HG03196 (cell line): ENCODE measurements at regions not wholly inside any gene's neighbourhood (a gene's known extent, or its start where the extent isn't known, plus 50 kb on each side); places are given as distances from the start of the nearest gene placed in this dataset.
"Not testable (repeated sequence)": the region's sequence is repeated elsewhere in the genome, so short reads cannot be mapped to it uniquely, and the experiment has no call there.

ENCODE experiments used
- ATAC-seq: cut with Tn5 transposase; IDR thresholded peaks from one replicate; pipeline ENCODE4 v1.9.1; 2021; ENCODE audit not compliant: unreplicated experiment

GRCh38 chr16:59920054-59920453 lies 1185.9 kb upstream of the GOT2 start:
- no peak for ATAC-seq

DNA sequence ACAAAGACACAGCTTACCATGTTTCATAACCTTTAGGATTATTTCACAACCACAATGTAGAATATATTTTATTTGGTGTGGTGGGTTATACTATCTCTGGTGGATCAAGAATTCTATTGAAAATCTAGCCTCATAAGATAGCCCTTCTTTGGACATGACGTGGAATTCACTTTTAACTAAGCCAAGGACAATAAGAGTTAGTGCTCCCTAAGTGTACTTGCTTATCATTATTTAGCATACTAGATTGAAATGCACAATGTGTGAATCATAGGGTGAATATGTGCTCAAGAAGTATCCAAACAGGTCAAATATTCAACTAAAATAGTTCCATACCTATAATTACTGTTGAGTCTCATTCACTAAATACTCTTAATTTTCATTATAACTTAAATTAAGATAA lies 1179.5 kb upstream of the GOT2 start:
- ATAC-seq = no peak

GRCh38 chr16:59909262-59909661 lies 1175.1 kb upstream of the GOT2 start:
- no peak for ATAC-seq

GRCh38 chr16:59907611-59908010 lies 1173.5 kb upstream of the GOT2 start:
- ATAC-seq = no peak

DNA sequence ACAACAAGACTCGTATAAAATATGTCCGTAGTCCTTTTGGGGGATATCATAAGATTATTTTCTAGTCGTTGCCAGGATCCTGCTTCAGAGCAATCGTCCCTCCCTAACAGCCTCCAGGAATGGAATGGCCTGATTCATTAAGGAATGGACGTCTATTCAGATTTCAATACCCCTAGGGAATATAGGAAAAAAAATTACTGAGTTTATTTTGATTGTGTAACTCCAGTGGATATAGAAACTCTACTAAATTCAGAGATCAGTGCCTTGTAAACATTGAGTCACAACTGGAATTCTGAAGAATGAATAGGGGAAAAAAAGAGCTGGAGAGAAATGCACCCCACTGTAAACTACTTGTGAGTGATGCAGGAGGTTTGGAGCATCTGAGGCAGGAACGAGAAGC lies 1171.5 kb upstream of the GOT2 start:
- no peak for ATAC-seq

GRCh38 chr16:59905131-59905530 lies 1171.0 kb upstream of the GOT2 start:
- ATAC-seq = no peak

DNA sequence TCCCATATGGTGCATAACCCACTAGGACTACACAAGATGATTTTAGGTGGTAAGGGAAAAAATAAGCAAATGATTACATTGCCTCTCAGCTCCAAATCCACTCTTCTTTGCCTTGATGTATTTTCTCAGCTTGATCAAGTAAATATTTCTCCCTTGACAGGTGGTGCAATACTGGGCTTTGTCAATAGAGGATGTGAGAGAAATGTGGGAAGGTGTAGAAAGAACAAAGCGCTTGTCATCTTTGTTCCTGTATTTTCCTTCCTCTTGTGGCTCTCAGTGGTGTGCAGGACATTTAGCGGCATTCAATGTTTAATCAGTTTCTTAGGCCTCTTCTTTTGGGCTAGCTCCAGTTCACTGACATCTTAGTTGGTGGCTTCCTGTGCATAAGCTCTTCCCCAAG lies 1165.8 kb upstream of the GOT2 start:
- no peak for ATAC-seq

DNA sequence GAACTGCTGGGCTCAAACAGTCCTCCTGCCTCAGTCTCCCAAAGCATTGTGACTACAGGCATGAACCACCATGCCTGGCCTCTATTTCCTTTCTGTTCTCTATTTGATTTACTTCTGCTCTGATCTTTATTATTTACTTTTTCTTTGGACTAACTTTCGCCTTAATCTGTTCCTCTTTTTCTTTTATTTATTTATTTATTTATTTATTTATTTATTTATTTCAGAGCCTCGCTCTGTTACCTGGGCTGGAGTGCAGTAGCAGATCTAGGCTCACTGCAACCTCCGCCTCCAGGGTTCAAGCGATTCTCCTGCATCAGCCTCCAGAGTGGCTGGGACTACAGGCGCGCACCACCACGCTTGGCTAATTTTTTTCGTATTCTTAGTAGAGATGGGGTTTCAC lies 1158.3 kb upstream of the GOT2 start:
- no peak for ATAC-seq

- no peak for ATAC-seq
These were observed 1153.7 kb upstream of the GOT2 start for GRCh38 chr16:59887856-59888255.

DNA sequence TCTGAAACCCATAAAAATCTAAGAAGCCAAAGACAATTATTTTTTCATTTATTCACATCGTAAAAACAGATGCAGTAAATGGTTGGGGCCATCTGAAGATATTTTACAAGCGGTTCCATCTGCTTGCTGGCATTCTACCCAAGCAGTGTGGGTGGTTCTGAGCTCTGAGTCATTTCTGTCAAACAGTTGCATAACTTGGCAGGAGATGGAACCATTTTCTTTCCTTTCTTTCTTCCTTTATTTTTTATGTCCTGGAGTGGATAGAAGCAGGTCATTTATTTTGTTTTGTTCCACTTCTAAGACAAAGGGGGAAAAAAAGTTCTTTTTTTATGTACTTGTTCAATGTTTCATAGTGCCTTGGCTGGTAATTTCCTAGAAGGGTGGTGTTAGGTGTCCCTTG lies 1151.9 kb upstream of the GOT2 start:
- ATAC-seq = no peak

DNA sequence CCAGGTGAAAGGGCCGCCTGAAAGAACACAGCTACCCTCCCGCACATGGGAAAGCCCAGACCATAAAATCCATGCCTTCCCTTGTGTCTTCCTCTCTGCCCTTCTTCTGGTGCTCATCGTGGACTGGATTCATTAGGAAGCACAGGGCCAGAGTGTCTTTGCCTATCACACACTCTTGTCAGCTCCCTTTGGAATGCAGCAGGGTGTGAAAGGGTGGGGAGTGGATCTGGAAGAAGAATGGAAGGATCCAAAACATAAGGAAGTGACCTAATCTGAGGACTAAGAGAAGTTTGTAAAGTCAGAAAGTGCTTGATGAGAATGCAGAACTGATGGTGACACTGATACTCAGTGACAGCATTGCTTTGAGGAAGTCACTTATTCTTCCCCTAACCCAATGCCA lies 1147.3 kb upstream of the GOT2 start:
- ATAC-seq = no peak

GRCh38 chr16:59880611-59881010 lies 1146.5 kb upstream of the GOT2 start:
- no peak for ATAC-seq

DNA sequence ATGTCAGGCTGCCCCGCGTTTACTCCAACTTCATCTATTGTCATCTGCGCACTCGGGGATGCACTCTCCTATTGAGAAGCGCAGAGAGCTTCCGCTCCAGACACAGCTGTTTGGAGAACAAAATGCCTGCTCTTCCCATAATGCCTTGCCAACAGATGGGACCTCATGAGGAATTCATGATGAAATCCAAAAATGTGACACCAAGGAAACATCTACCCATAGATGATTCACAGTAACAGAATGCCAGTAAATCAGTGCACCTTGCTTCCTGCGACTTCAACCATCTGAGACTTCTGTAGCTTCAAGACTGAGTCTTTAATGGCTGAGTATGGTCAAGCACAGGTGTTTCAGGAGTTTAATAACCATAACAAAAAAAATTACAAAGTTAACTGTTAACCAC lies 1144.9 kb upstream of the GOT2 start:
- no peak for ATAC-seq

- ATAC-seq = no peak
These were observed 1144.4 kb upstream of the GOT2 start for GRCh38 chr16:59878479-59878878.

DNA sequence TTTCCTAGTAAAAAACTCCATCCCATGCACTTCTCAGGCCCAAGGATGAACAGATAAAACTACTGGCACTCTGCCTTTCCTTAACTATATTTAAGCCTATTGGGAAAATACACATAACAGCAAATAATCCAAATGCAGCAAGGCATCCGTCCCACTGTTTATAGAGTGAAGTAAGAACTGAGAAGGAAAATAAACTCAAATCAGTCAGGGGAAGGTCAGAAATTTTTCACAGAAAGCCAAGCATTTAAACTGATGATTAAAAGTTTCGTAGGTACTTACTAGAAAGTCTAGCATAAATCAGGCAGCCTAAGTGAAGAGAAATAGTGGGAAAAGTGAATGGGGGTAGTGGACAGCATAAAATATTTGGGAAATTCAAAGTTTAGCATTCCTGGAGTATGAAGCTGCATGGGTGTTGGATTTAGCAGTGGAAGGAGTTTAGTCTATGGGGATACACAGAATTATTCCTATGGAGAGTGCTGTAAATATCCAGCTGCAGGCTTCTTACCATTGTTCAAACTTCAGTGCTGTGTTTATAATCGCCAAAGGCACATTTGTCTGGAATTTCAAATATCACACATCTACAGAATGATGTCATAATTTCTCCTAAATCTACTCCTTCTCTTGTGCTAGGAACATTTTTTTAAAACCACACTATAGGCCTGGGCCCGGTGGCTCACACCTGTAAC lies 1131.0 kb upstream of the GOT2 start:
- ATAC-seq = no peak

DNA sequence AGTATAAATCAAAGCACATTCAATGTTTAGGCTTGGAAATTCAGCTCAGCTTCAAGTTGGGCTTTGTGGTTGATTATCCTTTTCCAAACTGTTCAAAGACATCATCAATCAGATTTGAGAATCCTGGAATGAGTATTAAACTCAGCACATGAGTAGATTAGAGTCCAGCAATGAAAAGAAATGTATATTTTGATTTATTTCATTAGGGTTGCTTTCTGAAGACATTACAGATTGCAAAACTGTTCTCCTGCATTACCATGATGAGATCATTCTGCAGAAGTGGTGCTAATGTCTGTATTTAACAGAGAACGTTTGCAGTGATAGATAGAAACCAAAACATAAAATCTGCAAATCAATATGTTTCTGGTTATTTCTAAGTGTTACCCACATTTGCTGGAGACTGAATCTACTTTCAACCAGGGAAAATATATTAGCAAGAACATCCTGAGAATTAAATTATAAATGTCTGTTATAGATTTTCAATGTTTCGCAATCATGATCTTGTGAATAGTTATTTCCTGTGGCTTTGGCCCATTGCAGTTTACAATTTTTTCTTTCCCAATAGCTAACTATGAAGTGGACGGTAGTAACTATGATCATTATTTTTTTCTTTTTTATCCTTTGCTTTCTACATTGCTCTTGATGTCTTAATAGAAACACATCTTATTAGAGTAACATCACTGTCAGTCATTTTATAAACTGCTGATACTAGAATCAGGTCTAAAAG lies 1125.7 kb upstream of the GOT2 start:
- no peak for ATAC-seq

- no peak for ATAC-seq
These were observed 1120.8 kb upstream of the GOT2 start for GRCh38 chr16:59854846-59855439.

DNA sequence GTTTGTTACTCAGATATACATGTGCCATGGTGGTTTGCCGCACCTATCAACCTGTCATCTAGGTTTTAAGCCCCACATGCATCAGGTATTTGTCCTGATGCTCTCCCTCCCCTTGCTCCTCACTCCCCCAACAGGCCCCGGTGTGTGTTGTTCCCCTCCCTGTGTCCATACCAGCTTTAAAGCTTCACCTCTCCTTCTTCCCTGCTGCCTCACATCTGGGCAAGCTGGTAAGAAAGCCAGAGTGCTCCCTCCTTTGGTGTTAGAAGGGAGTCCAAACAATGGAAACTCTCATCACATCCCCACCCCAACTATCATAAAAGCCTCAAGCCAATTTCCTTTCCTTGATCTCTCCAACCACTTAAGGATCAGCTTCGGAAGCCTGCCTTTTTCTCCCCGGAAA lies 1115.6 kb upstream of the GOT2 start:
- ATAC-seq = no peak

DNA sequence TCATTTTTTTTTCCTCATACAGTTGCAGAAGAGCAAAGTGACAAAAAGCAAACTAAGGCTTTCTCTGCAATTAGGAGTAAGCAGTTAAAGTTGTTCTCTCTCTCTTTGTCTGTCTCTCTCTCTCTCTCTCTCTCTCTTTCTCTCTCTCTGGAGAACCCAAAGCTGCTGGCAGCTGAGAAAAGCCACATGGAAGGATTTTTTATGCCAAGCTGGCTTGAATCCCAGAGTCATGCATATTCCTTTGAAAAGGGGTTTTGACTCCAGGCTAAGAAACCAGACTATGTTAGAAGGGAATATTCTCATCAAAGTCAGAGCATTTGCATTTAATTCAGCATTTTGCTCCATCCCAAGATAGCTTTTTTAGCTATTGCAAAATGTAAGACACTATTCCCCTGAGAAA lies 1114.2 kb upstream of the GOT2 start:
- no peak for ATAC-seq

- no peak for ATAC-seq
These were observed 1106.1 kb upstream of the GOT2 start for GRCh38 chr16:59840169-59840568.

DNA sequence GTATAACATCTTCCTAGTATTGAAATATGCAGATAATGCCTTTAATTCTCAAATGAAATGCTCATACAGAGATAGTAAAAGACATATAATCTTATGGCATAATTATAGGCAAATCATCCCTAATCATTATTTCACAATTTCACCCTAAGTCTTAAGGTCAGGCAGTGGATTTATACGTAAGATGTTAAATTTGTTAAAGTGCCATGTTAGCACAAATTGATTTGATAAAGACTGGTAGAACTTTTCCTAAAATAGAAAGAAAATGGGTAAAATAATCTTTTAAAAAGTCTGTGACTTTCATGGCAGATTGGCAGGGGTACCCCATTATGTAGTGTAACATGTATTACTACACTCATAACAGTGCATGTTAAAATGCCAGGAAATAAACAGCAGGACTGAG lies 1092.7 kb upstream of the GOT2 start:
- no peak for ATAC-seq

GRCh38 chr16:59809488-59809887 lies 1075.4 kb upstream of the GOT2 start:
- ATAC-seq = not testable (repeated sequence)
